Right lobe of liver (tissue), 4 donors: ENCODE measurements at regions not wholly inside any gene's neighbourhood (a gene's known extent, or its start where the extent isn't known, plus 50 kb on each side); places are given as distances from the start of the nearest gene placed in this dataset.

Source experiments
- CTCF ChIP-seq, 4 donors: fragments of 200-600 bp in 3 of 4; fragments of 450-650 bp in 1 of 4; IDR thresholded peaks; one replicate each; pipeline versions ENCODE4 v1.5.1 to v1.8.0; 2016 to 2022; ENCODE audit warnings: antibody characterized with exemption in 4 of 4, mild to moderate bottlenecking in 2 of 4
- POLR2A ChIP-seq: fragments of 450-650 bp; IDR thresholded peaks from one replicate; pipeline ENCODE4 v1.6.1; 2017; ENCODE audit warnings: antibody characterized with exemption, mild to moderate bottlenecking
- donor health status: DM: no; HTN: no; CAD: no.
- donor health status: DM: no; HTN: no; CAD: no.
- donor health status: DM: no; HTN: yes; CAD: no.

DNA sequence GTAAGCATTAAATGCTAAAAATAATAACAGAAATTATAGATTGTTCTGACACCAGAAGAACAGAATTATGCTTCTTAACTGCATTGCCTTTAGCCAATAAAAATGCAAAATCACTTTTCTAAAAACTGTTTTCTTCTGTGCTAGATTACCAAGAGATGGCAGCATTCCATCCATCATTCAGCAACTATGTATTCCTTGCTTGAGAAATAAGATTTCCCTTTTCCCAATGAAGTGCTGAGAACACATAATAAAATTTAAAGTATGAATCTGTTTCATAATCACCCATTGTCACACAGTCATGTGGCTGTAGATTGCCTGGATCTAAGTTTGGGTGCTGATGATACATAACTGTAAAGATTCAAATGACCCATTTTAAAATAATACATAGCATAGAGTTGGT, 504.2 kb downstream of the TDRD15 start:
- TF ChIP-seq CTCF (IDR thresholded peaks at IDR 0.05) (no peak), POLR2A (no peak)
